ENCODE measurements at regions not wholly inside any gene's neighbourhood (a gene's known extent, or its start where the extent isn't known, plus 50 kb on each side); places are given as distances from the start of the nearest gene placed in this dataset.

DNA sequence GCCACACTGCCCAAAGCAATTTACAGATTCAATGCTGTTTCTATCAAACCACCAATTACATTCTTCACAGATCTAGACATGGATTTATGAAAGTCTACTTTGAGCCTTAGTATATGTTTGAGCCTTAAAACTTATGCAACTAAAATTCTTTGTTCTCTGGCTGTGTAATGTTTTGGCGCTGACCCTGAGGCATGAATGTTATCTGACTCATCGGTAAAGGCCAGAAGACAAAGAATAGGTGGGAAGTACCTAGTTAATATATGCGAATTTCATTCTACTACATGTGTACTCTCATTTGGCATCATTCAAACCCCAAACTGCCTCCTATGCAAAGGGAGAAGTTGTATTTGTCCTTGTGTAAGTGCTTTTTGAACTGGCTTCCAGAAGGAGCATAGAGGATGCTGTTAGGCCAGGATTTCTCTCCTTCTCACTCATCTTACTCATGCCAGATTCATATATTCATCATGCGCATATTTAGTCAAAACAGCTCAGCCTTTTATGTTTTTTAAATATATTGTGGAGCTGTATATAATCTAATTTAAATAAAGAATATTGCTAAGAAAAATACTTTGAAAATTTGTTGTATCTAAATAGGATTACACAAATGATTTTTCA, 204.2 kb downstream of the NFKBIZ start:
- in situ Hi-C loops (cut with MboI; ENCODE audit: low sequenced_read_pairs) = no loop called here
- no peak for DNase-seq (ENCODE audit: low spot score in 2 of 2)
- Histone ChIP-seq H3K4me1 (no peaks in the 10 kb centered on the region), H3K4me3 (no peak overlapping the region), H3K36me3 (replicated peaks) (no peaks in the 10 kb centered on the region), H3K9me3 (no peaks in the 10 kb centered on the region), H3K27me3 (ENCODE audit: low read depth) (no peaks in the 10 kb centered on the region)

DNA sequence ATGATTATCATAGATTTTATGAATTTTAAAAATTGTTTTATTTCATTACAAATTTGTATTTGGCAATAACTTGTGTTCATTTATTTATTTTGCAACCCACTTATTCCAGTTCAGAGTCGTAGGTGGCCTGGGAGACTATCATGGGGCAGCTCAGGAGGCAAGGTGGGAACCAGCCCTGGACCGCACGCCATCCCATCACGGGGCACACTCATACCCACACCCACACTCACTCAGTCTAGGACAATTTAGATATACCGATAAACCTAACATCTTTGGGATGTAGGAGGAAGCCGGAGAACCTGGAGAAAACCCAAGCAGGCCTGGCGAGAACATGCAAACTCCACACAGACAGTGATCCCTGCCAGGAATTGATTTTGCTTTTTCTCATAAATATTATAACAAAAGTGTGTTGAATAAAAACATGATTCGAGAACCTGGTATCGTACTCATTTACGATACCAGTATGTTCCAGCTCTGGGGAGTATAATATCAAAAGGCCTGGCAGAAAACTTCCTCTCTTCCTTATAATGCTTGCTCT, 205.3 kb downstream of the NFKBIZ start:
- no peaks in the 10 kb centered on the region for H3K36me3 ChIP-seq (replicated peaks)
- no peaks in the 10 kb centered on the region for H3K27me3 ChIP-seq (ENCODE audit: low read depth)
- no peak overlapping the region for H3K4me3 ChIP-seq
- no peak for DNase-seq (ENCODE audit: low spot score in 2 of 2)
- no peaks in the 10 kb centered on the region for H3K9me3 ChIP-seq
- in situ Hi-C loops (cut with MboI; ENCODE audit: low sequenced_read_pairs) = no loop called here
- H3K4me1 ChIP-seq = no peaks in the 10 kb centered on the region

DNA sequence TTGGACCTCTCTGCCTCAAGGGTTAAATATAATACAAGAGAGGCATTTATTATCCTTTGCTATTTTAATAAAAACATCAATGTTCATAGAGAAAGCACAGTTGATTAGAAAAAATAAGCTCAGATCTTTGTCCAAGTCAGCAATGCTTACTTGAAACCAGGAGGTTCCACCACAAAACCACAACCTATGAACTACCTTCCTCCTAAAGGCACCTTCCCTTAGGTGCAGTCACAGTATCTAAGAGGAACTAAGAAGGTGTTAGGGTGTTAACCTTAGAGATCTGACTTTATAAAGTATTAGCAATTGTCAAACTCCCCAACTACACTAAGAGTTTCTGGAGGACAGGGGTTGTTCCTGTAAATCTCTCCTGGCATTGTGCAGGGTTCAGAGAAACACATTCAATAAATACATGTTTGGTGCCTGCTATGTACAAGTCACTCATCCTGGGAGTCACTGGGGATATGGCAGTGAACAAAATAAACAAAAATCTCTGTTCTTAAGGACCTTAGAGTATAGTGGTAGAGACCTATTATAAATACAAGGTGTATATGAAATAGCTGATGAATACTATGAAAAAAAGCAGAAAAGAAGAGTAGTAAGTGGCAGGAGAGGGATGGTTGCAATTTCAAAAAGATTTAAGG, 208.6 kb downstream of the NFKBIZ start:
- no peaks in the 10 kb centered on the region for H3K4me1 ChIP-seq
- no peak for DNase-seq (ENCODE audit: low spot score in 2 of 2)
- H3K36me3 ChIP-seq (replicated peaks) = no peaks in the 10 kb centered on the region
- H3K4me3 ChIP-seq = no peak overlapping the region
- H3K9me3 ChIP-seq = no peaks in the 10 kb centered on the region
- in situ Hi-C loops (cut with MboI; ENCODE audit: low sequenced_read_pairs) = no loop called here
- no peaks in the 10 kb centered on the region for H3K27me3 ChIP-seq (ENCODE audit: low read depth)

DNA sequence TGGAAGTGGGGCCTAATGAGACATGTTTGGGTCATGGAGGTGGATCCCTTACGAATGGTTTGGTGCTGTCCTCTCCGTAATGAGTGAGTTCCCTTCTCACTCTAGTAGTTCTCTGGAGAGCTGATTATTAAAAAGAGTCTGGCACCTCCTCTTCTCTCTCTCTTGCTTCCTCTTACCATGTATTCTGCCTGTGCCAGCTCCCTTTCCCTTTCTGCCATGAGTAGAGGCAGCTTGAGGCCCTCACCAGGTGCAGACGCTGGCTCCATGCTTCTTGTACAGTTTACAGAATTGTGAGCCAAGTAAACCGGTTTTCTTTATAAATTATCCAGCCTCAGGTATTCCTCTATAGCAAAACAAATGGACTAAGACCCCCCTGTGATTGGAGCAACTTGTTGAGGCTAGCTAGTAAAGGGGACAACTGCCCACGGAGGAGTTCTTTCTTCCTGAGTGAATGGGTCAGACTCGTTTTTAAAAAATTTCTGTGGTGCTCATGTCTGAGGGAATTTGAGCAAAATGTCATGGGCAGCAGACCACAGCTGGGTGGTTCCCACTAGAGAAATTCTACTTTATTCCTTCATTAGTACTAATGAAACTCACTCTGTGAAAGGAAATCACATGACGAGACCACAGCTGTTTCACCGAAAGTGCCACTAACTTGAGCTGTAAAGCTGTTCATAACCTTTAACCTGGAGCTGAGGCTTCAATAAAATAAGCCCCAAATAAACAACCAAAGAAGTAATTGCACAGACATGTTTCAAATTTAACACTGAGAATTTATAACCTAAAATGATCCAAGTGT, 210.0 kb downstream of the NFKBIZ start:
- Histone ChIP-seq H3K27me3 (ENCODE audit: low read depth) (no peaks in the 10 kb centered on the region), H3K4me1 (no peaks in the 10 kb centered on the region), H3K4me3 (no peak overlapping the region), H3K36me3 (replicated peaks) (no peaks in the 10 kb centered on the region), H3K9me3 (no peaks in the 10 kb centered on the region)
- no peak for DNase-seq (ENCODE audit: low spot score in 2 of 2)
- in situ Hi-C loops (cut with MboI; ENCODE audit: low sequenced_read_pairs) = no loop called here

DNA sequence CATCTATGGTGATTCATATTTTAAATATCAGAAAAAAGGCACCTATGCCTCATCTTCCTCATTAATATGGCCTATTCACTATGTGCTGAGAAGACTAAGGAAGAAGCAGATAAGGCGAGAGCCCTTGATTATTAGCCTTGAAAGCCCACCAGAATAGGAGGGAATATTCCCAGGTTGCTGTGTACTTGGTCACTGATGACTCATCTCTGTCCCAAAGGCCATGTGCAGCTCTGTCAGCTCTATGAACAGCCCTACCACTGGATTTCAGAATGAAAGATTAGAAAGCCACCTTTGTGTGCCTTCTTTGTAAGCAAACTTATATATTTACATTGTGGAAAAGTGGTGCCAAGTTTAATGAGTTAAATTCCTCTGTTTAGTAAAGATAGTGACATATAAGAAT, 211.5 kb downstream of the NFKBIZ start:
- no peak overlapping the region for H3K4me3 ChIP-seq
- no peaks in the 10 kb centered on the region for H3K9me3 ChIP-seq
- no peak for DNase-seq (ENCODE audit: low spot score in 2 of 2)
- H3K4me1 ChIP-seq = no peaks in the 10 kb centered on the region
- no peaks in the 10 kb centered on the region for H3K27me3 ChIP-seq (ENCODE audit: low read depth)
- in situ Hi-C loops (cut with MboI; ENCODE audit: low sequenced_read_pairs) = no loop called here
- H3K36me3 ChIP-seq (replicated peaks) = no peaks in the 10 kb centered on the region

DNA sequence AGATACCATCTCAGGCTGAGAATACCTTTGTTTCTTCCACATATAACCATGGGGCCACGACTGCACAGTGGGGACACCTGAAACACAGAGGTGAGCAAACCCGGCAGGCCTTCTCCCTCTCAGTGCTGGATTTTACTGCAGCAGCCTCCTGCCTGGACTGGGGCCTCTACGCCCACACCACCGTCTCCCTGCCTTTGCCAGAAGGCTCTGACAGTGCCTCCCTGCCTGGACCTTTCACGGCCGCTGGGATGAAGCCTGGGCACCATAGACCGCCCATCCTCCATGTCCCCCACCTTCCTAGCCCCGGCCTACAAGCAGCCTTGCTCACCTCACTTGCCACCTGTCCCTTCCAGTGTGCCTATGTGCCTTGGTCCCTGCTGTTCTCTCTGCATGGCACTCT, 214.3 kb downstream of the NFKBIZ start:
- no peak for DNase-seq (ENCODE audit: low spot score in 2 of 2)
- in situ Hi-C loops (cut with MboI; ENCODE audit: low sequenced_read_pairs) = no loop called here
- H3K36me3 ChIP-seq (replicated peaks) = no peaks in the 10 kb centered on the region

DNA sequence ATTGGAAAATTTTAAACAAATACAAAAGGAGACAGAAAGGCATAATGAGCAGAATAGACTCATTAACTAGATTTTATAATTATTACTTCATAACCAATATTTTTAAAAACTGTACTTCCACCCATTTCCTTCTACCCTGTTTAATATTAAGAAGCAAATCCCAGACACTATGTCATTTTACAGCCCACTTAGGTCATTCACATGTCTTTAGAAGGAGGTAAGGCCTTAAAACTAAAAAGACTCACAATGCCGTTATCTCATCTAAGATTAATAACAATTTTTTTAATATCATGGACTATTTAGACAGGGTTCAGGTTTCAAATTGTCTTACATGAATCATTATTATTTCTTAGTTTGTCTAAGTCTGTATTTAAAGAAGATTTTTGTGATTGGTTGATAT, 217.2 kb downstream of the NFKBIZ start:
- Histone ChIP-seq H3K4me1 (no peaks in the 10 kb centered on the region), H3K27me3 (ENCODE audit: low read depth) (no peaks in the 10 kb centered on the region), H3K36me3 (replicated peaks) (no peaks in the 10 kb centered on the region), H3K9me3 (no peaks in the 10 kb centered on the region), H3K4me3 (no peak overlapping the region)
- DNase-seq (ENCODE audit: low spot score in 2 of 2) = no peak
- in situ Hi-C loops (cut with MboI; ENCODE audit: low sequenced_read_pairs) = no loop called here

More for the DNA sequence above, 214.3 kb downstream of the NFKBIZ start:
- Histone ChIP-seq H3K9me3 (no peaks in the 10 kb centered on the region), H3K4me1 (no peaks in the 10 kb centered on the region), H3K27me3 (ENCODE audit: low read depth) (no peaks in the 10 kb centered on the region), H3K4me3 (no peak overlapping the region)

DNA sequence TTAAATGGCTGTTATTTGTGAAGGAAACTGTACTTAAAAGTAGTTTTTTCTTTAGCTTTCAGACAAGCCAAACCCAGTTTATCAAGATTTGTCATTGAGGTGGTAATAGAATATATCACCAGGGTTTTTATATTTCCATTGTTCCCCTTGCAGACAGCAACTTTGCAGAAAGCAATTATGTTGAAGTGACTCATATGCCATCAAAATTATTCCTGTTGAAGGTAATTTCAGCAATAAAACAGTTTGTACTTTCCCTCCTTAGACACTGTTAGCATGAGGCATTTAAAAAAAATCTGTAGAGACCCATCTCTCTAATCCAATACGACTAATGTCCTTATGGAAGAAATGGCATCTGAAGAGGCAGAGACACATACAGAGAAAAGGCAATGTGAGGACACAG, 219.0 kb downstream of the NFKBIZ start:
- H3K27me3 ChIP-seq (ENCODE audit: low read depth) = no peaks in the 10 kb centered on the region
- no peak for DNase-seq (ENCODE audit: low spot score in 2 of 2)
- in situ Hi-C loops (cut with MboI; ENCODE audit: low sequenced_read_pairs) = no loop called here
- no peaks in the 10 kb centered on the region for H3K9me3 ChIP-seq
- H3K4me1 ChIP-seq = no peaks in the 10 kb centered on the region
- no peak overlapping the region for H3K4me3 ChIP-seq
- H3K36me3 ChIP-seq (replicated peaks) = no peaks in the 10 kb centered on the region

DNA sequence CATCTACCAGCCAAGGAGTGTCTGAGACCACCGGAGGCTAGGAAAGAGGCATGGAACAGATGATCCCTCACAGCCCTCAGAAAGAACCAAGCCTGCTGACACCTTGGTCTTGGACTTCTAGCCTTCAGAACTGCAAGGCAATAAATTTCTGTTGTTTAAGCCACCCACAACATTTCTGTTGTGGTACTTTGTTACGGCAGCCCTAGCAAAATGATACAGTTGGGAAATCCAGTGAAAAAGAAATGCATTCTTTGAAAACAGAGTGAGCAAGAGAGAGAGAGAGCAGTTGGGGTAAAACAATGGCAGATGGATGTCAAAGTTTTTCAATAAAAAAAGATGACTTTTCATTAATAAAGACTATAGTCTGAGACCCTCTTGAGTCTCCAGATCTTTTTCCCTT, 219.4 kb downstream of the NFKBIZ start:
- no peak for DNase-seq (ENCODE audit: low spot score in 2 of 2)
- Histone ChIP-seq H3K9me3 (no peaks in the 10 kb centered on the region), H3K27me3 (ENCODE audit: low read depth) (no peaks in the 10 kb centered on the region), H3K4me3 (no peak overlapping the region), H3K36me3 (replicated peaks) (no peaks in the 10 kb centered on the region), H3K4me1 (no peaks in the 10 kb centered on the region)
- in situ Hi-C loops (cut with MboI; ENCODE audit: low sequenced_read_pairs) = no loop called here

DNA sequence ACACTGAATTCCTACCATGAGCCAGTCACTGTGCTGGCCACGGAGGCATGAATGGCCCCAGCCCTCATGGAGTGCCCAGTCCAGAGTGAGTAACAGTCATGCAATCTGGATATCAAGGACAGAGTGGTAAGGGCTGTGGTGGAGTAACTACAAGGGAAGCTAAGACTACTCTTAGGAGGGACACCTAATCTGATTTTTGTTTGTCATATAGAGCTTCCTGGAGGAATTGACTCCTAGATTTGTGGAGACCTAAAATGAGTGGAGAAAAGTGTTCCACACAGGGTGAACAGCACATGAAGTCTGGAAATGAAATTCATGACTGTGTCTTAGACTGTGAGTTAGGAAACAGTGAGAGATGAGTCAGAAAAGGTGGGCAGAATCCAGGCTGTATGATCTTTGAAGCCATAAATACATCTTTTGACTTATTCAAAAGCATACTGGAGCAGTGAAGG, 219.9 kb downstream of the NFKBIZ start:
- in situ Hi-C loops (cut with MboI; ENCODE audit: low sequenced_read_pairs) = no loop called here
- Histone ChIP-seq H3K9me3 (no peaks in the 10 kb centered on the region), H3K36me3 (replicated peaks) (no peaks in the 10 kb centered on the region), H3K27me3 (ENCODE audit: low read depth) (no peaks in the 10 kb centered on the region), H3K4me1 (no peaks in the 10 kb centered on the region), H3K4me3 (no peak overlapping the region)
- DNase-seq (ENCODE audit: low spot score in 2 of 2) = no peak

DNA sequence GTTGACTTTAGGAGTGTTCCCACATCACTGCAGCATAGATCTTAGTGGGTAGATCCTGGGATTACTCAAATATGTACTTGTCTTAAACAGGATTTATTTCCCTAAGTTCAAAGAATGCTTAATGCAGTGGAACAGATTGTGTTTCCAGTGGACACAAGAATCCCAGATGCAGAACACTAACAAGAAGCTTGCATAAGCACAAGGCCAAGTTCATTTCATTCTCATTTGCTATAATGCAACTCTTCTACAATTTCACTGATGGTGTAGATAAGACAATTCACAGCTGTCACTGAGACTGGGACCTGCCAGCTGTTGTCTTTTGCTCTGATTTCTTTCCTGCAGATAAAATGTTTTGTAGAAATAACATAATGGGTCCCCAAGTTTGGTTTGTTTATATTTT, 225.6 kb downstream of the NFKBIZ start:
- H3K36me3 ChIP-seq (replicated peaks) = no peaks in the 10 kb centered on the region
- H3K27me3 ChIP-seq (ENCODE audit: low read depth) = no peaks in the 10 kb centered on the region
- no peak for DNase-seq (ENCODE audit: low spot score in 2 of 2)
- no peaks in the 10 kb centered on the region for H3K4me1 ChIP-seq
- in situ Hi-C loops (cut with MboI; ENCODE audit: low sequenced_read_pairs) = no loop called here
- no peaks in the 10 kb centered on the region for H3K9me3 ChIP-seq
- no peak overlapping the region for H3K4me3 ChIP-seq

DNA sequence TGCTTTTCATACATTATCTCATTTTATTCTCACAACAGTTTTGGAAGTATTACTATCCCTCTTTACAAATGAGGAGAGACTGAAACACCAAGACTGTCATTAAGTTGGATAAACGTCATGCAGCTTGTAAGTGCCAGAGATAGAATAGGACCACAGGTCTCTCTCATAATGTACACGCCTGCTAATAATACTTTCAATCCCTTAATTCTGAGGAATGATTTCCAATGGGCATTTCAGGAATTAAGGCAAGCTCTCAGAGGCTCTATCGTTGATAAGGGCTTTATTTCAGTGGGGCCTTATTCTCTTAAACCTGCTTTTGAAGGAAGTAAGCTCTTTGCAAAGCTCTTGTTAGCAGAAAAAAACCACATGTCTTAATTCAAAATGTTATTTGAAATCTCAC, 229.1 kb downstream of the NFKBIZ start:
- no peaks in the 10 kb centered on the region for H3K27me3 ChIP-seq (ENCODE audit: low read depth)

DNA sequence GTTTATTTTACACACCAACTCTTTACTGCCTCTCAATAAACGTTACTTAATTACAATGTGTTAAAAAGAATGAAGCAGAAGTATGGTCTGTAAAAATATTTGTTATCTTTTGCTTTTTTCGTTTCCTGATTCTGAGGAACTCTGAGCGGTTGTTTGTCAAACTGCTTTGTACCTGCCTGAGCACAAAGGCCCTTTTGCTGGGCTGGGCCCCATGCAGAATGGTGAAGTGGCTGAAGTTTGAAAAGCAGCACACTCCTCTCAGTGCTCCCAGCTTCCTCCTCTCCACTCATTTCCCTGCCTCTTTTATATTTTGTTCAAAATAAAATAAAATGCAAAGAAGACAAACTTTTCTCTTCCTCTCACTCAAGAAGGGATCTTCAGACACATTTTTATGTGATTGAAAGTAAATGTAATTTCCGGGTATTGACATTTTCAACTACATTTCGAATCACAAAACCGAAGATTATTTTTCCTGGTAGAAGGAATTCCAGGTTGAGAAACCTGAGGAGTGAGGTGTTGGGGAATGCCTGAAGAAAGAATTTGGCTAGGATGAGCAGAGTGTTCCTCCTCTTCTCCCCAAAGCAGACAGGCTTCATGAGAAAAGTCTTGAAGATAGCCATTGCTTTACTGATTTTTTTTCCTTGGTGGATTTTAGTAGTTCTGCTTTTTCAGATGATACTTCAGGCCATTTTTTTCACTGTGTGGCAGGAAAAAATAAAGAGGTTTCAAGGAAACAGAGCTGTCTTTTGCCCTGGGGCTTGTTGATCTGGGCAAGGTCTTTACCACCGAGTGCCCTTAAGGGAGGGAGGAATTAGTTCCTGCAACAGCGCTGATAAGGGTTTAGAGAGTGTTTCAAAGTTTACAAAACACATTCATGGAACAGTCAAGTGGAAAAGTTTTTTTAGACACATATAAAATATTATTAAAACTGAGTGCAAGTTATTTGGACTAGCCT, 229.8 kb downstream of the NFKBIZ start:
- no peak for DNase-seq (ENCODE audit: low spot score in 2 of 2)
- H3K4me1 ChIP-seq = no peaks in the 10 kb centered on the region
- H3K36me3 ChIP-seq (replicated peaks) = no peaks in the 10 kb centered on the region
- H3K4me3 ChIP-seq = no peak overlapping the region
- no peaks in the 10 kb centered on the region for H3K9me3 ChIP-seq
- no peaks in the 10 kb centered on the region for H3K27me3 ChIP-seq (ENCODE audit: low read depth)
- in situ Hi-C loops (cut with MboI; ENCODE audit: low sequenced_read_pairs) = no loop called here

More for the DNA sequence above, 229.1 kb downstream of the NFKBIZ start:
- no peaks in the 10 kb centered on the region for H3K4me1 ChIP-seq
- DNase-seq (ENCODE audit: low spot score in 2 of 2) = no peak
- no peak overlapping the region for H3K4me3 ChIP-seq
- no peaks in the 10 kb centered on the region for H3K9me3 ChIP-seq
- H3K36me3 ChIP-seq (replicated peaks) = no peaks in the 10 kb centered on the region
- in situ Hi-C loops (cut with MboI; ENCODE audit: low sequenced_read_pairs) = no loop called here
